Heart left ventricle (tissue), 16 donors: ENCODE measurements at regions not wholly inside any gene's neighbourhood (a gene's known extent, or its start where the extent isn't known, plus 50 kb on each side); places are given as distances from the start of the nearest gene placed in this dataset.

Experiments
- ATAC-seq, 4 donors: fragments of 200-7000 bp; cut with Tn5 transposase; one replicate each; pipeline ENCODE4 v1.9.1; 2020 to 2022; ENCODE audit warnings: moderate library complexity in 4 of 4, mild to moderate bottlenecking in 3 of 4, moderate number of reproducible peaks in 1 of 4
- DNase-seq, 5 donors: peaks; one replicate each; pipeline ENCODE4 v3.0.0-alpha.2; 2020
- H3K27ac ChIP-seq, 12 donors: fragments of 200-600 bp; sonication (generic) in 4 of 12; one replicate each; pipeline versions ENCODE4 v1.5.0 to v1.8.0; 2016 to 2022; ENCODE audit warnings: mild to moderate bottlenecking in 2 of 12
- H3K27me3 ChIP-seq, 9 donors: fragments of 200-600 bp; sonication (generic) in 2 of 9; one replicate each; pipeline versions ENCODE4 v1.5.1 to v1.8.0; 2016 to 2022; ENCODE audit warnings: mild to moderate bottlenecking in 3 of 9
- H3K36me3 ChIP-seq, 9 donors: fragments of 200-600 bp; sonication (generic) in 2 of 9; one replicate each; pipeline versions ENCODE4 v1.5.0 to v1.8.0; 2018 to 2022; ENCODE audit warnings: mild to moderate bottlenecking in 2 of 9
- H3K4me1 ChIP-seq, 12 donors: fragments of 200-600 bp; sonication (generic) in 4 of 12; one replicate each; pipeline versions ENCODE4 v1.5.0 to v1.8.0; 2016 to 2022; ENCODE audit warnings: mild to moderate bottlenecking in 3 of 12
- H3K4me3 ChIP-seq, 12 donors: fragments of 200-600 bp; sonication (generic) in 4 of 12; one replicate each; pipeline versions ENCODE4 v1.5.0 to v1.8.0; 2017 to 2022; ENCODE audit warnings: mild to moderate bottlenecking in 9 of 12, moderate library complexity in 4 of 12
- H3K9me3 ChIP-seq, 12 donors: fragments of 200-600 bp; sonication (generic) in 4 of 12; one replicate each; pipeline versions ENCODE4 v1.5.0 to v1.8.0; 2016 to 2022; ENCODE audit warnings: mild to moderate bottlenecking in 1 of 12
- CTCF ChIP-seq, 12 donors: fragments of 200-600 bp; sonication (generic) in 4 of 12; IDR thresholded peaks; one replicate each; pipeline versions ENCODE4 v1.5.0 to v1.8.0; 2018 to 2022; ENCODE audit warnings: antibody characterized with exemption in 12 of 12, mild to moderate bottlenecking in 5 of 12
- POLR2A ChIP-seq, 2 donors: fragments of 450-650 bp; IDR thresholded peaks; one replicate each; pipeline ENCODE4 v1.6.1; 2017; ENCODE audit warnings: antibody characterized with exemption in 2 of 2, mild to moderate bottlenecking in 2 of 2, moderate library complexity in 2 of 2
- WGBS, 4 donors: extraction: QIAGEN DNeasy Blood & Tissue Kit in 2 of 4; methylation state at CpG; one replicate each; pipeline versions ENCODE4 v1.1.5 to v1.1.7; 2013 to 2018; 5-methylcytosine and 5-hydroxymethylcytosine counted together
- intact Hi-C, 10 donors: fragments of 100-400 bp; cut with DNase I; formaldehyde crosslinking; loops; one replicate each; pipeline versions ENCODE4 v1.11.1 to v1.14.2; 2022
- donor health status: ischemic (EF 13 %, LVEDD 7.1; RV severe dilation, severe dysfunction).
- donor health status: healthy with polysubstance abuse.
- donor health status: DM: no; HTN: yes; CAD: no.
- donor health status: DM: no; HTN: no; CAD: no.
- donor health status: ischemic (EF 25% LVEDD 6.9; RV normal size, moderate dysfunction).
- donor health status: ischemic (EF 25% LVEDD 5.7; RV mildly dilated, moderate dysfunction).
- donor health status: healthy.
- donor health status: DM: yes; HTN: yes; CAD: no.
- donor health status: ischemic (EF 35%, LVEDD 5.7; RV mildly dilated, moderate dysfunction).
- donor health status: nonischemic (EF 11% LVEDD 7.7; RV severe dilation, severe dysfunction).
- donor health status: DM: yes; HTN: yes; CAD: no.
- donor health status: PGD.
- donor health status: ischemic (EF 29% LVEDD 5.4; RV normal size, mild dysfunction).
- donor health status: nonischemic (EF 23%, LVEDD 6.1; RV moderate dilation, normal function).

GRCh38 chr18:65398347-65399075, 352.3 kb upstream of the CDH7 start:
- no peak overlapping the region for H3K27ac ChIP-seq
- no peaks in the 10 kb centered on the region for H3K27me3 ChIP-seq
- DNase-seq (no peak), ATAC-seq (no peak)
- intact Hi-C loops = no loop called here
- no peak overlapping the region for H3K4me3 ChIP-seq
- H3K4me1 ChIP-seq = no peaks in the 10 kb centered on the region
- H3K36me3 ChIP-seq = no peaks in the 10 kb centered on the region
- no peaks in the 10 kb centered on the region for H3K9me3 ChIP-seq
- WGBS, 4 donors = 67 to 78% (median 72%) methylated on average over 4 of the region's 4 CpGs
- TF ChIP-seq POLR2A (IDR thresholded peaks at IDR 0.05) = no peak
- TF ChIP-seq CTCF (IDR thresholded peaks at IDR 0.05) = no peak

- TF ChIP-seq POLR2A (IDR thresholded peaks at IDR 0.05) (no peak), CTCF (IDR thresholded peaks at IDR 0.05) (no peak)
- Histone ChIP-seq H3K27me3 (no peaks in the 10 kb centered on the region), H3K9me3 (peaks cover 0 to 17% (median 0%) of the 10 kb centered on the region in 12 donors), H3K4me1 (no peaks in the 10 kb centered on the region), H3K27ac (no peak overlapping the region), H3K4me3 (no peak overlapping the region), H3K36me3 (no peaks in the 10 kb centered on the region)
- ATAC-seq (no peak), DNase-seq (no peak)
- intact Hi-C loops = no loop called here
- 49 to 68% (median 56%) methylated on average over 3 of the region's 3 CpGs for WGBS, 4 donors
These were observed 369.8 kb upstream of the CDH7 start for GRCh38 chr18:65380986-65381385.

- Histone ChIP-seq H3K9me3 (peaks cover 0 to 17% (median 0%) of the 10 kb centered on the region in 12 donors), H3K36me3 (no peaks in the 10 kb centered on the region), H3K4me3 (no peak overlapping the region), H3K4me1 (no peaks in the 10 kb centered on the region), H3K27me3 (no peaks in the 10 kb centered on the region), H3K27ac (no peak overlapping the region)
- no peak for ATAC-seq
- no peak for DNase-seq
- TF ChIP-seq CTCF (IDR thresholded peaks at IDR 0.05) = no peak
- TF ChIP-seq POLR2A (IDR thresholded peaks at IDR 0.05) = no peak
- intact Hi-C loops = no loop called here
These were observed 370.2 kb upstream of the CDH7 start for GRCh38 chr18:65380571-65380970.

GRCh38 chr18:65372904-65373303, 377.9 kb upstream of the CDH7 start:
- no peak for TF ChIP-seq CTCF (IDR thresholded peaks at IDR 0.05)
- TF ChIP-seq POLR2A (IDR thresholded peaks at IDR 0.05) = no peak
- intact Hi-C loops = no loop called here
- Histone ChIP-seq H3K4me1 (no peaks in the 10 kb centered on the region), H3K9me3 (no peaks in the 10 kb centered on the region), H3K36me3 (no peaks in the 10 kb centered on the region), H3K27ac (no peak overlapping the region), H3K27me3 (no peaks in the 10 kb centered on the region), H3K4me3 (no peak overlapping the region)
- 67 to 81% (median 76%) methylated on average over 3 of the region's 3 CpGs for WGBS, 4 donors
- no peak for ATAC-seq
- no peak for DNase-seq
